Activated CD4-positive, CD25-positive, alpha-beta regulatory T cell (primary cell): ENCODE measurements at regions not wholly inside any gene's neighbourhood (a gene's known extent, or its start where the extent isn't known, plus 50 kb on each side); places are given as distances from the start of the nearest gene placed in this dataset.

Experiments used
- DNase-seq, 4 experiments: peaks; one replicate each; lab custom pipeline; 2025; lab: John Stamatoyannopoulos, UW

- DNase-seq, result no peak
These were observed 445.0 kb downstream of the SPRY1 start for GRCh38 chr4:123841447-123842121.

- DNase-seq, result no peak
These were observed 446.5 kb downstream of the SPRY1 start for GRCh38 chr4:123843137-123843536.

- no peak for DNase-seq
These were observed 447.8 kb downstream of the SPRY1 start for GRCh38 chr4:123844374-123844773.

GRCh38 chr4:123846092-123846491 lies 449.5 kb downstream of the SPRY1 start:
- no peak for DNase-seq

- no peak for DNase-seq
These were observed 450.0 kb downstream of the SPRY1 start for GRCh38 chr4:123846561-123846960.

GRCh38 chr4:123848606-123849005 lies 452.0 kb downstream of the SPRY1 start:
- no peak for DNase-seq

GRCh38 chr4:123849495-123849894 lies 452.9 kb downstream of the SPRY1 start:
- no peak for DNase-seq

- no peak for DNase-seq
These were observed 454.9 kb downstream of the SPRY1 start for GRCh38 chr4:123851521-123851920.

GRCh38 chr4:123853651-123854050 lies 457.1 kb downstream of the SPRY1 start:
- DNase-seq, result no peak

- DNase-seq, result no peak
These were observed 460.3 kb downstream of the SPRY1 start for GRCh38 chr4:123856689-123857545.

- no peak for DNase-seq
These were observed 461.9 kb downstream of the SPRY1 start for GRCh38 chr4:123858465-123858864.

GRCh38 chr4:123862812-123863211 lies 466.2 kb downstream of the SPRY1 start:
- DNase-seq, result no peak

GRCh38 chr4:123866796-123867195 lies 470.2 kb downstream of the SPRY1 start:
- DNase-seq, result no peak

- DNase-seq, result no peak
These were observed 471.5 kb downstream of the SPRY1 start for GRCh38 chr4:123867910-123868587.

GRCh38 chr4:123869286-123870215 lies 473.0 kb downstream of the SPRY1 start:
- DNase-seq, result no peak

GRCh38 chr4:123870216-123870876 lies 473.8 kb downstream of the SPRY1 start:
- DNase-seq, result no peak

GRCh38 chr4:123871341-123871740 lies 474.7 kb downstream of the SPRY1 start:
- DNase-seq, result no peak

GRCh38 chr4:123874063-123874462 lies 477.5 kb downstream of the SPRY1 start:
- no peak for DNase-seq

- DNase-seq, result no peak
These were observed 479.5 kb downstream of the SPRY1 start for GRCh38 chr4:123876143-123876542.

GRCh38 chr4:123876671-123877101 lies 480.1 kb downstream of the SPRY1 start:
- no peak for DNase-seq

GRCh38 chr4:123877551-123877950 lies 481.0 kb downstream of the SPRY1 start:
- DNase-seq, result no peak
